Stimulated activated CD8-positive, alpha-beta memory T cell treated with anti-CD3 and anti-CD28 coated beads, Interleukin-12 subunit alpha, Interleukin-12 subunit beta, amount 100 ng/mL, for 1 hour (primary cell): ENCODE measurements at regions not wholly inside any gene's neighbourhood (a gene's known extent, or its start where the extent isn't known, plus 50 kb on each side); places are given as distances from the start of the nearest gene placed in this dataset.
"Not testable (repeated sequence)": the region's sequence is repeated elsewhere in the genome, so short reads cannot be mapped to it uniquely, and the experiment has no call there.

Experiments
- DNase-seq: peaks from one replicate; pipeline ENCODE4 v3.0.0-alpha.2; 2020; ENCODE audit warnings: low read depth

GRCh38 chr15:95174301-95175259 is 943.2 kb downstream of the MCTP2 start:
- no peak for DNase-seq

GRCh38 chr15:95175914-95176658 is 944.7 kb downstream of the MCTP2 start:
- no peak for DNase-seq

GRCh38 chr15:95176794-95177577 is 945.6 kb downstream of the MCTP2 start:
- DNase-seq, result no peak

GRCh38 chr15:95180530-95180929 is 949.2 kb downstream of the MCTP2 start:
- no peak for DNase-seq

GRCh38 chr15:95182091-95182490 is 950.7 kb downstream of the MCTP2 start:
- DNase-seq, result no peak

- DNase-seq, result no peak
Observed at GRCh38 chr15:95192923-95193322, 961.6 kb downstream of the MCTP2 start.

GRCh38 chr15:95194746-95195145 is 963.4 kb downstream of the MCTP2 start:
- DNase-seq, result no peak

- DNase-seq, result no peak
Observed at GRCh38 chr15:95196176-95196915, 965.0 kb downstream of the MCTP2 start.

GRCh38 chr15:95202569-95203349 is 971.4 kb downstream of the MCTP2 start:
- no peak for DNase-seq

GRCh38 chr15:95205077-95205476 is 973.7 kb downstream of the MCTP2 start:
- DNase-seq, result no peak

GRCh38 chr15:95205830-95206229 is 974.5 kb downstream of the MCTP2 start:
- not testable (repeated sequence) for DNase-seq

- DNase-seq, result no peak
Observed at GRCh38 chr15:95208071-95208470, 976.7 kb downstream of the MCTP2 start.

GRCh38 chr15:95208988-95209387 is 977.6 kb downstream of the MCTP2 start:
- no peak for DNase-seq

- DNase-seq, result no peak
Observed at GRCh38 chr15:95210436-95210981, 979.1 kb downstream of the MCTP2 start.

- DNase-seq, result no peak
Observed at GRCh38 chr15:95215017-95215416, 983.7 kb downstream of the MCTP2 start.

GRCh38 chr15:95226835-95227234 is 995.5 kb downstream of the MCTP2 start:
- no peak for DNase-seq

GRCh38 chr15:95227235-95227634 is 995.9 kb downstream of the MCTP2 start:
- DNase-seq, result no peak

GRCh38 chr15:95228856-95229555 is 997.6 kb downstream of the MCTP2 start:
- no peak for DNase-seq

GRCh38 chr15:95235033-95235432 is 1003.7 kb downstream of the MCTP2 start:
- no peak for DNase-seq
